ENCODE measurements at regions not wholly inside any gene's neighbourhood (a gene's known extent, or its start where the extent isn't known, plus 50 kb on each side); places are given as distances from the start of the nearest gene placed in this dataset.

DNA sequence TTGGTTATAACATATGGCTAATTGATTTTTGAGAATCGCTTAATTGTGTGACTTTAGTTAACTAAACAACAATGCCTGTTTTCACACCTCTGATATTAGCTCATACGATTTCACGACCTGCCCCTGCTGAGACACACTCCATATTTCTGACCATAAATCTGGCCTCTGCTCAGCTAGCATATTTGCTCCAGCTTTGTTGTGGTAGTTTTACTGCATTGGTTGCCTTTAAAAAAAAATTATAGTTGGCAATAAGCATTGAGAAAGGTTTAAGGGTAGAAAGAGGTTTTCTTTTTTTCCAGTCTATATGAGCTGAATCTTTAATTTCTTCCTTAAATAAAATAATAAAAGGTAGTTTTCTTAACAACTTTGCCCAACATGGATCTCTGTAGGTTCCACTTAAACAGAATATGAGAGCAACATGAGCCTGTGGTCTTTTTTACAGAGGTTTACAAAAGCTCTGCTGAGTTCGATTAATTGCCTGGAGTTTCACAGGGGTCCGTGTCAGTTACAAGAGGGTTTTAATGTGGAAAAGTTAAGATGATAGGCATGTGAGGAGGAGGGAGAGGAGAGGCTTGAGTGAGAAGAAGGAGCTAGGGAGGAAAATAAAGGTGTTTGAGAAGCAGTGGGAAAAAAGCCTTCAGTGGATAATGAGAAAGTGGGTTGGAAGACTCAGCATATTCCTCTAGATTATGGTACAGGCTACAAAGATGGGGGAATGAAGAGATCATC is 318.2 kb downstream of the CXCL12 start:
- in situ Hi-C loops (cut with HindIII; ENCODE audit: low sequenced_read_pairs) = no loop called here

DNA sequence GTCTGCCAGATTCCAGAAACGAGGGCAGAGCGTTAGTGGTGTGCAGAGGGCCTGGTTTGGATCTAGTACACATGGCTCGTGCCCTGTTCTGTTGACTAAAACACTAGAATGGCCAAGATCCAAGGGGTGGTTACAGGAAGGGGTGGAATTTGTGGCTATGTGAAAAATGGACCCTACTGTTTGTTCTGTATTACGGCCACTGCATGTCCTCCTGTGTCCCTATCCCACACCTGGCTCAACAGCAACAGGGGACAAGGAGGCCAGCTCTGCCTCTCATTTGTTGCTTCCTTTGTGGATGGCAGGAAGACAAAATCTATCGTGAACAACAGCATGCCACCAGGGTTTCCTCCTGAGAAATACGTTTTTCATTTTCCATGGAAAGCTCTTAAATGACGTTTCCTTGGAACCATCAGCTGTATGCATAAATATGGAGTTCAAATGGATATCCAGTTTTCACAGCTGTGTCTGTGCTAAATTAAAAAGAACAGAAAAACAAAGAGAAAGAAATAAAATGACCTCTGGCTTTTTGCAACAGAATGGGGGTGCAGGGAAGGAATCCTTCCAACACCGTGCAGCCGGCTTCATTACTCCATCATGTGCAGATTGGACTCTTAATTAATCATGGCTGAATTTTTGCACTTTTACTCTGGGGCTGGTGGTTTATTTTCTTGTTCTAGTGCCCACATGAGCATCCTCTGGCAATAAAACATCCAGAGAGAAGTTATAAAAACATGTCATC is 318.9 kb downstream of the CXCL12 start:
- in situ Hi-C loops (cut with HindIII; ENCODE audit: low sequenced_read_pairs) = no loop called here

DNA sequence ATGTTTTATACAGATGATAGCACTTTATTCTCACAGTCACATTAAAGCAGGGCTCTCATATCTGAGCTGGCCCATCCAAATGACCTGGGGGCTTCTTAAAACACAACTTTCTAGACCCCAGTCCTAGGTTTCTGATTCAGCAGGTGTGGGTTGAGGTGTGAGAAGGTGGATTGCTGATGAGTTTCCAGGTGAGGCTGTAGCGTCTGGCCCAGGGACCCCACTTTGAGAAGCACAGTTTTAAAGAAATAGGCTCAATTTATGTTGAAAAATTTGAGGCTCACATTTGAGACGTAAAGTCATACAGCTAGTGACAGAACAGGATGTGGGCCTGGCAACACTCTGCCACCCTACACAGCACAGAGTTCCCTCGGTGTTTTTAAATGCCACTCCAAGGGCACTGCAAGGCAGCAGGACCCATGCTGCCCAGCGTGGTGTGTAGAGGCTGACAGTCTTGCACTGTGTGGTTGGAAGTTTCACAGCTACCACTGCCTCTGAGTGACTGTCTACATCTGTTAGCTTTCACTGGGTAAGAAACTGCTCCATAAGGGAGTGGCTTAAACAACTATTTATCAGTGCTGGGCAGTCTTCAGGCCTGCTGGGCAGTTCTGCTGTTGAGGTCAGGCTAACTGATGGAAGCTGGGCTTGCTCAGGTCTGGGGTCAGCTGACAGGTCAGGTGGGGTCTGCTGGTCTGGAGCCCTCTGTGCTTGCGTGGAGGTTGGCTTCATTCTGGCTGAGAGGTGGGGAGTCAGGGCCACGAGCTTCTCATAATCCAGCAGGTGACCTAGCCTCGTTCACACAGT is 319.7 kb downstream of the CXCL12 start:
- in situ Hi-C loops (cut with HindIII; ENCODE audit: low sequenced_read_pairs) = no loop called here

DNA sequence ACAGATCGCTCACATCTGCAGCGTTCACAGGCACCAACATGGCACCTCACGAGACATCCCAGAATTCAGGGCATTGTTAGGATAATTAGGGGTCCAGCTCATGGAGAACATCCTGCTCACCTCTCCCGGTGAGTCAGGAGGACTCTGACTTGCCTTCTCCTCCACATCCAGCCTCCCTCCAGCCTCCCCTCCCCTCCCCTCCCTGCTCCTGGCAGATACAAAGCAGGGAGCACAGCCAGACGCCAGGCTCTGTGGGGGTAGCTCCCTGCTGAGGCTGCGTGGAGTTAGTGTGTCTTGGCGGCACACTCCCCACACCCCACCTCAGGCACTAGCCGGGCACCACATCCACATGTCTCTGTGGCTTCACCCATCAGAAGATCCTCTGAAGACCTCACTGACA is 320.6 kb downstream of the CXCL12 start:
- in situ Hi-C loops (cut with HindIII; ENCODE audit: low sequenced_read_pairs) = no loop called here

DNA sequence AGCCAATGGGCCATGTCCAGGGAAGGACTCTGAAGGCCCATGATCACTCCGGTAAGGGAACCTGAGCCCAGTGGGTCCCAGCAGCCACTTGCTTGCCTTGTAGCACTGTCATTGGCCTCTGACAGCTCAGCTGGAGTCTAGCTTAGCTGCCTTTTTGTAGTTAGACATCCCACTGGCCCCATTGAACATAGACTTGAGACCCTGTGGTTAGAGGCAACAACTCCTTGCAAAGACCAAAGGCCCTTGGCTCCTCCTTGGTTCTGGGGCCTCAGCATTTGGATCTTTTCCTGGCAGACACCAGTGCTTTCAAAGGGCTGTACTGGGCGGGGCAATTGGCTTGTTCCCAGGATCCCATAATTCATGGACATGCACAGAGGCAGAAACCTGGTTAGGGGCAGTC is 321.2 kb downstream of the CXCL12 start:
- in situ Hi-C loops (cut with HindIII; ENCODE audit: low sequenced_read_pairs) = no loop called here

DNA sequence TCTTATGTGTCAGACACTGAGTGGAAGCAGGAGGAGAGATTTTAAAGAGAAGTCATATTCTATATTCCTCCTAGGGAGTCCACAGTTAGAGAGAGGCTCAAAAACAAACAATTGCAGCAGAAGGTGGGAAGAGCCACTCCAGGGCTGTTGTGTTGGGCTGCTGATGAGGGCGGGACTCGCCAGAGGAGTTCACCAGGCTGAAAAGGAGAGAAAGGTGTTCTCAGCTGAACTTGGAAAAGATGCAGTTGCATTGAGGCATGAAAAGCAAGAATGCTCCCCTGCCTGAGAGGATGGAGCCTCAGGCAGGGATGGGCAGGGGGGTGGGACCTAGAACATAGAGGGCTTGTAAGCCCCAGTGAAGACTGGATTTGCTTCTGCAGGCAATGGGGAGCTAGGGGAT is 324.2 kb downstream of the CXCL12 start:
- in situ Hi-C loops (cut with HindIII; ENCODE audit: low sequenced_read_pairs) = no loop called here

DNA sequence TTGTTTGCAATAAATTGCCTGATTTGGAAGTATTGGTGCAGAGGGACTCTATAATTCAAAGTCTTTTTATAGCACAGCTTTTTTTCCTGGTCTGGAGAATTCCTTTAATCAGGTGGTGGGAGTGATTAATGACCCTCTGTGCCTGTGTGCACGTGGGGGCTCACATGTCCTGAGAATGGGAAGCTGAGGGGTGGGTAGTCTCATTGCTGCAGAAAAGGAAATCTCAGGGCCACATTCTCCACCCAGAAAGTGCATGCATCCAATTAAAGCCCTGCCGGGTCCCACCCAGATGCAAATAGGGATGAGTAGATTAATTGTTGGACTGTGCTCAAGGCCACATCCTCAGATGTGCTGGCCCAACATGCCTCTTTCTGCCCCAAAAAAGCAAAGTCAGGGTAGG is 324.7 kb downstream of the CXCL12 start:
- in situ Hi-C loops (cut with HindIII; ENCODE audit: low sequenced_read_pairs) = no loop called here

DNA sequence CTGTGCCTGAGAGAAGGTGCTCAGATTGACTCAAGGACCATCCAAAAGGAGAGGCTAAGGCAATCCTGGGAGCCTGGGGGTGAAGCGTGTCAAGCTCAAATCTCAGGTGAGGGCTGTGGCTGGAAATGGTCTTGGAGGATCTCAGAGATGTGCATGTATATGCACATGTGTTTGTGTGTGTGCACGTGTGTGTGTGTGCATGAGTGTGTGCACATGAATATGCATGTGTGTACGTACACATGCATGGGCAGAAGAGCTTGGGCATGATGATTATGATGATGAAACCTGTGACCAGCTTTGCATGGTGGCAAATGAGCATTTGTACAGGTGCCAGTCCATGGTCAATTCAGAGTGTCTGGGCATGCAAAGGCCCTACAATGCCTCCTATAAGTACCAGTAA is 326.6 kb downstream of the CXCL12 start:
- in situ Hi-C loops (cut with HindIII; ENCODE audit: low sequenced_read_pairs) = no loop called here

DNA sequence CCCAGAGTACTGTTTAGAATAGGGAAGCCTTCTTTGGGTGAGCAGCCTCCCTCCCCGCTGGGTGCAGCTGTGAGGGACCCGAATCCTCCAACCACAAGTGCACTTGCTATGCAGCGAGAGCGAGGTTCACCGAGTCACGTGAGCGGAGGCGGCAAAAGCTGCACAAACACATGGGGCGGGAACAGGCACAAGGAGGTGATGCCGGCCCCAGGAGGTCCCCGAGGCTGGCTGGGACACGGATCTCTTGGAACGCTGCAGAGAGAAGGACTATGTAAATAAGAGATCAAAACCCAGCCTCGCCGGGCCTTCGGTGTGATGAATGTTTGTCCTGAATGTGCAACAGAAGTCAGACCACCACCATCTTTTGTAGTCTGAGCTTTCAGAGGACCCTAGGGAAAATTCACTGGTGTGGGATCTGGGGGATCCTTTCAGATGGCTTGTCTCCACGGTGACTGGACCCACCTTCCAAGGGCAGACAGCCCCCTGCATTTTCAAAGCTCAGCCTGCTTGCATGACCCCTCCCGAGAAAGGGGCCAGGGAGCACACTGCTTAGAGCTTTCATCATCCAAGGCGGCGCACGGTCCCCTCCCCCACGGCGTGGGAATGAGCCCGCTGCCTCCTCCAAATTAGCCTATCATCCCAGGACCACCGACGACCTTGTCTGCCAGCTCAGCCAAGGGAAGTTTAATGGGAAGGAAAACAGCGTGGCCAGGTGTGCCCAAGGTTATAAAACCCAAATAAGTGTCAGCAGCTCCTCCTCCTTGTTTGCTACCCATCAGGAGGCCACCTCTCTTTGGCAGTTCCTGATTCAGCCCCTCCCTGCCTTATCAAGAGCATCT is 327.7 kb downstream of the CXCL12 start:
- in situ Hi-C loops (cut with HindIII; ENCODE audit: low sequenced_read_pairs) = no loop called here

DNA sequence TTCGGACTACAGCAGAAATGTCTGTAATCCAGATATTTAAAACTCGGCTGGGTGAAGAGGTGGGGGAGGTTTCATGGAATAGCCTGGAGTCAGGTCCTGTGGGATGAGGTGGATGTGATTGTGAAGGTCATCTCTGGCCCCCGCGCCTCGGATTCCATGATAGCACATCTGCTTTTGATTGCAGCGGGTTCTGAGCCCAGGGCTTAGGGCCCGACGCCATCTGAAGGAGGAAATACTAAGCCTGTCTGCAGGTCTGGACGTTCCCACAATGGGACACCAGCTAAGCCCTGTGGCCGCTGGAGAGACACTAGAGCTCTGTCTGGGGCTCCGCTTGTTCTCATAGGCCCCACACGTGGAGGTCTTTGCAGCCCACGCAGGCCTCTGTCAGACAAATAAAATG is 328.7 kb downstream of the CXCL12 start:
- in situ Hi-C loops (cut with HindIII; ENCODE audit: low sequenced_read_pairs) = no loop called here

DNA sequence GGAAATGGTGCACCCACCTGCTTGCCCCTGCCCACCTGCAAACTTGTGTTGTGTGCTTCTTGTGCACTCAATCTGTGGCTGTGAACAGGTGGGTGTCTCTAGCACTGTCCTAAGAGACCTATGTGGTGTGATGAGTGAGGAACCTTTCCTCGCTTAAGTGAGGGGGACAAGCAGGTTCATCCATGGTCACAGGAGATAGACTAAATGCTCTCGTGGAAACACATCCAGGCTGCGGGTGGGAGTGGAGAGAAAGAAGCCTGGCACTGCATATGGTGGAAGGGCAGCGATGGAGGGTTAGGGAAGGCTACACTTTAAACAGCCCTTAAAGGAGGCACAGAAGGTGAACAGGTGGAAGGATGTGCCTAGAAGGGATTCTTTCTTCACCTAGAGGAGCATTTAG is 330.9 kb downstream of the CXCL12 start:
- in situ Hi-C loops (cut with HindIII; ENCODE audit: low sequenced_read_pairs) = no loop called here

DNA sequence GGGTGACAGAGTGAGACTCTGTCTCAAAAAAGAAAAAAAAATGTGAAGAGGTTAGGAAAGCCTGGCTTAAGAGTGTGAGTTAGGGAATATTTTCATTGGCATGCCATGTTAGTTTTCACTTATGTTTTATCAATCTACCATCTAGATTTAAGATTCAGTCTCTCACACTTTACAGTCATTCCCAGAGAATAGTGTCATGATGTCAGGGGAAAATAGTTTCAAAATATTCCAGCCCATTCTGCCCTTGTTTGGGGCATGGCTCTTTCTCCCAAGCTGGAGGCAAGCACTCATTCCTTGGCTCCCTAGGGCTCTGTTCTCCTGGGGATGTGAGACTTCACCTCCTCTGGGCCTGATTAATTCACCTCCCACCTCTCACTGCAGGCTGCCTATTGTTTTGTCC is 331.5 kb downstream of the CXCL12 start:
- in situ Hi-C loops (cut with HindIII; ENCODE audit: low sequenced_read_pairs) = no loop called here

DNA sequence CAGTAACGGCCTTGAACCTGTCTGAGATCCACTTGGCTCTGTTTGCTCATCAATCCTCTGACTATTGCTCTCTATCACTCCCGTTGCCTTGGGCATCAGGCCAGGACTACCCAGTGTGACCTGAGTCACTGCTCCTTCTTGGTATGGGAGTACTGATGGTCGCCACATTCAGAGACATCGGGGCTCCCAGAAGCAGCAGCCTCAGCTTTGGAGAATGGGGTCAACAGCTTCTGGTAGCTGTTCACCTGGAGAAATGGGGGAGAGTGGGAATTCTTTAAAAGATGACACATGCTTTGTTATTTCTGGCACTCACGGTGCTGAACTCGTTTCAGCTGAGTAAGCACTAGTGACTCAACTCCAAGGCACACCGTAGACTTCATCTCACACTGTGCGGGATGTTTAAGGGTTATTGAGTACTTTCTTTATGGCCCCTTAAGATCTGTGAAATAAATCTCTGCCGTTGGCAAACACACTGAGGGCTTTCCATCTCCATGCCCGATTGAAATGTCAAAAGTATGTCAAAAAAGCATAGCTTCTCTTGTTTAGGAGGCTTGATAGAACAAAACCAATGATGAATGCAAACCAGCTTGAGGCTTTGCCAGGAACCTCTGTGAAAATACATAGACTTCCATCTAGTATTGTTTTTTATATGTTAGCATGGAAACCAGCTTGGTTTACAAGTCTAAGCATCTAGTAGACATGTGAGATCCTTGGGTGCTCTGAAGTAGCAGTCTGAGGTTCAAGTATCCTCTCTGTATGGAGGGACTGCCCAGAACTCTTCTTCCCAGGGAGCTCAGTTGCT is 333.1 kb downstream of the CXCL12 start:
- in situ Hi-C loops (cut with HindIII; ENCODE audit: low sequenced_read_pairs) = no loop called here

DNA sequence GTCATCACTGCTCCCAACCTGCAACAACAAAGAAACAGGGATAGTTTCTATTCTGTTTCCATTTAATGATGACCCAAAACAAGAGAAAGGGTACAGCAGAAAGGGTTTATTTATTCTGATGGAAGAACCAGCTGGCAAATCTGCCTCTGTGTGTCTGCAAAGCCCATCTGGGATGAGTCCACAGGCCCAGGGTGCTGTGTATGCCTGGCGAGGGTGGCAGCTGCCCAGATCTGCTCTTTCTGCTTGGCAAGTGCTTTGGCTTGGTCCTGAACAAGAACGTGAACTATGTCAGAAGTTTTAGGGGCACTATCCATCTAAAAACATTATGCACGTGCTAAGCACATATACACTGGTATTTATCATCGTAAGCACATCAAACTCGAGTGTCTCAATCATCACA is 333.8 kb downstream of the CXCL12 start:
- in situ Hi-C loops (cut with HindIII; ENCODE audit: low sequenced_read_pairs) = no loop called here

DNA sequence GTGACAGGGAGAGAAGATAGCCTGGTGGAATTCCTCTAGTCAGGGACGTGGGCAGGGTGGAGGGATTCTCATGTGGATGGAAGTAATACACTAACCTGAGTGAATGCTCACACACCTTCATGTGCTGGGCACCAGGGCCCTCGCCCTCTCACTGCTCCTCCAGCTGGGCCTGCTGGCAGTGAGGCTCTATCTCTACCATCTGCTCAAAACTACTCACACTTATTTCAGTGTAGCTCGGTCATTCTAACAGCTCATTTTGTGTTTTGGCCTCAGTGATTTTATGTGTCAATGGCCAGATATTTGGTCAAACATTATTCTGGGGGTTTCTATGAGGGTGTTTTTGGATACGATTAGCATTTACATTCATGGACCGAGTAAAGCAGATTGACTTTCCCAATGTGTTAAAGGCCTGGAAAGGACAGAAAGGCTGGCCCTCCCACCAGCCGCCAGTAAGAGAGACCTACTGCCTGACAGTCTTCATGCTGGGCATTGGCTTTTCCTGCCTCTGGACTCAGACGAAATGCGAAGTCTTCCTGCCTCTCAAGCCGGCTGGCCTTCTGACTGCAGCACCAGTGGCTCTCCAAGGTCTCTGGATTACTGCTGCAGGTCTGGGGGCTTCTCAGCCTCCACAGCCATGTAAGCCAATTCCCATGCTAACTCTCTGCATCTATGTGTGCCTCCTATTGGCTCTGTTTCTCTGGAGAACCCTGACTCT is 335.4 kb downstream of the CXCL12 start:
- in situ Hi-C loops (cut with HindIII; ENCODE audit: low sequenced_read_pairs) = no loop called here

DNA sequence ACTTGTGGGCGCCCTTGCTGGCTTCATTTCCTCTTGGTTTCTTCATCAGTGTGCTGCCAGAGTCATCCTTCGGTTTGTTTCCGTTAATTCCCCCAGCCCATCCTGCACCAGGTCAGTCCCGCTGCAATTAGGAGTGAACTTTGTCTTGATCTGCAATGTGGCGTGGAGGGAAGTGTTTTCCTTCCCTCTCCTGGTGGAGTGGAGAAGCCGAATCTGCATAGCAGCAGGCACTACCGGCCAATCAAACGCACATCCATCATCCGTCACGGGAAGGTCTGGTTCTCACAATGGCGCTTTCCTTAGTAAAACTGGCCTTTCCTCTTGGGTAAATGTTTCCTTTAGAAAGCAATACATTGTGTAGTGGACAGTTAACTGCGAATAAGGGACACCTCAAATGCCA is 337.5 kb downstream of the CXCL12 start:
- in situ Hi-C loops (cut with HindIII; ENCODE audit: low sequenced_read_pairs) = no loop called here

DNA sequence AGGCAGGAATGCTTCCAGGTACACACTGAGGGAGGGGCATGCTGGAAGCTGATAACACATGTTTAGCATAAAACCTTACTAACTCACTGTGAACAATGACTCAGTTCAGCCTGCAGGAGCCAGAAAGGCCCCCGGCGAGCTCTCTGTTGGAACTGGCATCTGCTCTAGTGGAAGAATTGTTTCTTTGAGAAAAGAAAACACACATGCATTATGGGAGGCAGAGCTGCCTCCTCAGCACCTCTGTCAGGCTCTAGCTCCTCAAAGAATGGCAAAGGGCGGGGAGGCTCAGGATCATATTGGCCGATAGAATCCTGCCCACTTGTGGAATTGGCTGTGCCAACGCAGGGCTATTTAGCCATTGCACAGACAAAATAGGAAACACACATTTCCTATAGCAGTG is 338.3 kb downstream of the CXCL12 start:
- in situ Hi-C loops (cut with HindIII; ENCODE audit: low sequenced_read_pairs) = no loop called here

DNA sequence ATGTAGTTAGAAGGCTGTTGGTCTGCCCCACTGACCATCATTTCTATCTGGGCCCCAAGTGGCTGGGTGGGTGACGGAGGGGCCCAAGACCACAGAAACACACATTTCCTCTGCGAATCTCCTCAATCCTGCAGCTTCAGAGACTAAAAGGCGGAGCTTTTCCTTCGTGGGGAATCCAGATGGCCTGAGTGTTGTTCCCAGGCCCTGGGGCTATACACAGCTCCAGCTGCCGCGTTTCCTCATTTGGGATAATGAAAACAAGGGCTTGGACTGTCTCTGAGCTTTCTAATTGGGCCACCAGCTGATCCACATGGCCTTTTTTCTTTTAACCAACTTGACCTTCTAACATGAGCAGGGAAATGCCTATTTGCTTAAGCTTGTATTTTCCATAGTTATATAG is 339.9 kb downstream of the CXCL12 start:
- in situ Hi-C loops (cut with HindIII; ENCODE audit: low sequenced_read_pairs) = no loop called here

DNA sequence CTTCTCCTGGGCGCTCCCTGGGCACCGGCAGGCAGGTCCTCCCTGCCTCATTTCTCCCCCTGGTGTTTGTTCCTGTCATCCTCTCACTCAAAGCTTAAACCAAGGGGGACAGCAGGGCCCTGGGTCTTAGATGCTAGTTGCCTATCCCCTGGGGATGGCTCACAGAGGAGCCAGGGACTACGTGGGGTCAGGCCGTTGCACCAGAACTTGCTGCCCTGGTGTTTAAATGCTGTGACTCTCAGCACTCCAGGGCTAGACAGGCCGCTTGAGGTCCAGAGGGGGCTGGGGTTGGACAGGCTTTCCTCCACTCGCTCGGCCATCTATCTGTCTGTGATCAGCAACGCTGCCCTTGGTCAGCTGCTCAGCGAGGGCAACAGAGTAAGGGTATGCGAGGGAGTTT is 340.3 kb downstream of the CXCL12 start:
- in situ Hi-C loops (cut with HindIII; ENCODE audit: low sequenced_read_pairs) = no loop called here
